ENCODE measurements at regions not wholly inside any gene's neighbourhood (a gene's known extent, or its start where the extent isn't known, plus 50 kb on each side); places are given as distances from the start of the nearest gene placed in this dataset.

GRCh38 chr3:156612903-156613302 is 58.0 kb upstream of the SSR3 start:
- Histone ChIP-seq H2BK15ac (ENCODE audit: low read depth, low read length) (no peak overlapping the region), H2BK20ac (ENCODE audit: low read depth, low read length, poor library complexity, severe bottlenecking) (no peak overlapping the region), H2BK120ac (ENCODE audit: low read depth, low read length, poor library complexity, severe bottlenecking) (no peak overlapping the region), H4K8ac (replicated peaks; ENCODE audit: insufficient read length, low read depth, low read length) (no peak overlapping the region), H3K27ac (ENCODE audit: insufficient read length, low read depth, low read length) (no peak overlapping the region), H3K4me1 (ENCODE audit: insufficient read depth, low read length) (no peaks in the 10 kb centered on the region), H2BK12ac (ENCODE audit: insufficient read length, low read depth, low read length) (no peak overlapping the region), H2BK5ac (ENCODE audit: insufficient read length, low read length) (no peak overlapping the region), H3K79me1 (ENCODE audit: insufficient read depth, low read depth, low read length, poor library complexity, severe bottlenecking) (no peaks in the 10 kb centered on the region), H3K4ac (ENCODE audit: low read depth, low read length) (no peak overlapping the region), H3K4me2 (ENCODE audit: insufficient read depth, insufficient read length, low read length) (no peak overlapping the region), H3K23me2 (ENCODE audit: insufficient read length, low read depth, low read length, poor library complexity, severe bottlenecking) (no peaks in the 10 kb centered on the region), H3K27me3 (ENCODE audit: insufficient read depth, low read length) (no peaks in the 10 kb centered on the region), H3K18ac (ENCODE audit: insufficient read length, low read depth, low read length) (no peak overlapping the region), H3K14ac (ENCODE audit: insufficient read depth, low read length) (no peak overlapping the region), H3K79me2 (ENCODE audit: insufficient read depth, low read length) (no peaks in the 10 kb centered on the region), H2AK5ac (ENCODE audit: insufficient read length, low read length) (no peak overlapping the region), H4K20me1 (ENCODE audit: control insufficient read depth, insufficient read depth, insufficient read length) (no peaks in the 10 kb centered on the region), H2AFZ (ENCODE audit: low read length) (no peak overlapping the region), H3K9me3 (ENCODE audit: control insufficient read depth, low read depth, low read length) (no peaks in the 10 kb centered on the region), H3K9ac (ENCODE audit: extremely low read depth, insufficient read length, low read length) (no peak overlapping the region), H3K23ac (ENCODE audit: insufficient read length, low read depth, low read length) (no peak overlapping the region), H4K5ac (ENCODE audit: insufficient read length, low read depth, low read length) (no peak overlapping the region), H3K56ac (ENCODE audit: insufficient read length, low read depth, low read length) (no peak overlapping the region), H3T11ph (ENCODE audit: low read length) (no peak overlapping the region), H4K91ac (ENCODE audit: insufficient read length, low read depth, low read length) (no peak overlapping the region)
- Mint-ChIP-seq H3K9me3 (no peaks in the 10 kb centered on the region; a peak in 1 of 5 replicates), H3K27ac (no peak overlapping the region), H3K4me1 (peaks cover 14 to 18% of the 10 kb centered on the region in 2 experiments), H3K4me3 (no peak overlapping the region), H3K27me3 (ENCODE audit: low read depth) (0 out of 2 replicates have a peak, but pooled peaks cover under 1% of the 10 kb centered on the region), H3K36me3 (ENCODE audit: insufficient read depth in 1 of 3, low read depth in 3 of 3) (no peaks in the 10 kb centered on the region)
- DNase-seq, result no peak
- no peak for TF ChIP-seq CTCF (conservative IDR thresholded peaks at IDR 0.05)
